OCI-LY3 (cell line): ENCODE measurements at regions not wholly inside any gene's neighbourhood (a gene's known extent, or its start where the extent isn't known, plus 50 kb on each side); places are given as distances from the start of the nearest gene placed in this dataset.

Experiments
- CTCF ChIP-seq: fragments of 200-600, 300-600 bp; sonication (generic); IDR thresholded peaks from 2 replicates; pipeline ENCODE4 v1.5.1; 2014; ENCODE audit warnings: antibody characterized with exemption, low read length, low read depth
- EZH2phosphoT487 ChIP-seq: fragments of 200-600 bp; shearing (Covaris generic); IDR thresholded peaks from 2 replicates; pipeline ENCODE4 v1.6.1; 2018; ENCODE audit warnings: antibody characterized with exemption, mixed run types, low read depth

- TF ChIP-seq CTCF (no peak), EZH2phosphoT487 (no peak)
Observed at GRCh38 chr12:105510526-105510925, 180.0 kb downstream of the C12orf75 start.
